ENCODE measurements at regions not wholly inside any gene's neighbourhood (a gene's known extent, or its start where the extent isn't known, plus 50 kb on each side); places are given as distances from the start of the nearest gene placed in this dataset.

DNA sequence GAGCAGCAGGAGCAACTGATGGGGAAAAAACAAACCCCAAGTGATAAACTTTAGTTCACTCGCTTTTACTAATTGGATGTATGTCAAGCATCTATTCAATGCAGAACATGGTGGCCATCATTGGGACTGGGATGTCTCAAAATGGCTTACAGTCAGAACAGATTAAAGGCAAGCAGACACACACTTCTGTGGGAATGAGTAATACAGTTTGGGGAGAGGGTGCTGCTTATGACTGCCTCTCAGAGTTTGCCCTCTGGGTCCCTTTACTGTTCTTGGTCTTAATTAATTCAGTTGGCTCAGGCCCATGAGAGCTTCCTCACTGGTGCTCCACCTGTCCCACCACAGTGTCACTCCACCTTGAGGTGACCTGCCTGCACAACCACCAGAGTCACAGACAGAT, 119.5 kb downstream of the TBX19 start:
- H3K4me1 ChIP-seq (ENCODE audit: insufficient read depth, low read length), result peaks cover 4% of the 10 kb centered on the region
- H3K27ac ChIP-seq (ENCODE audit: low read depth, low read length), result no peak overlapping the region
- no peak overlapping the region for H3K9ac ChIP-seq (ENCODE audit: low read length)
- H3K27me3 ChIP-seq (ENCODE audit: control insufficient read depth in 1 of 2, insufficient read depth in 2 of 2, low read length in 2 of 2), result no peaks in the 10 kb centered on the region
- no peak overlapping the region for H3K4me3 ChIP-seq (ENCODE audit: low read depth in 1 of 2, low read length in 2 of 2)
- H3K9me3 ChIP-seq (ENCODE audit: low read length), result no peaks in the 10 kb centered on the region
- no peaks in the 10 kb centered on the region for H3K36me3 ChIP-seq (ENCODE audit: insufficient read depth, low read length)

DNA sequence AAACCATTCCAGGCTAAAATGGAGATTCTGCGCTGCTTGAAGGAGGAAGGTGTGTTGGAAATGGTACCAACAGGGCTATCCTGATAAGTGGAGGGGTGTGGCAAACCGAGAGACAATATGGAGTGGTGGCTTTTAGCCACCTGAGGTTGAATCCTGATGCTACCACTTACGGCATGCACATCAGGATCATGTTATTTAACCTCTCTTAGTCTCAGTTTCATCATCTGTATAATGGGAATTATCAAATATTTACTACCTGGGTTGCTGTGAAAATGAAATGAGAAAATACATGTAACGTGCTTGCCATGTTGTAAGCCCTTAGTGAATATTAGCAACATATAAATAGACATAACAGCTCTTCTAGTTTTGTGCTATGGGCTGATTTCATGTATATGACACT, 117.1 kb downstream of the TBX19 start:
- Histone ChIP-seq H3K36me3 (ENCODE audit: insufficient read depth, low read length) (no peaks in the 10 kb centered on the region), H3K27ac (ENCODE audit: low read depth, low read length) (no peak overlapping the region)

DNA sequence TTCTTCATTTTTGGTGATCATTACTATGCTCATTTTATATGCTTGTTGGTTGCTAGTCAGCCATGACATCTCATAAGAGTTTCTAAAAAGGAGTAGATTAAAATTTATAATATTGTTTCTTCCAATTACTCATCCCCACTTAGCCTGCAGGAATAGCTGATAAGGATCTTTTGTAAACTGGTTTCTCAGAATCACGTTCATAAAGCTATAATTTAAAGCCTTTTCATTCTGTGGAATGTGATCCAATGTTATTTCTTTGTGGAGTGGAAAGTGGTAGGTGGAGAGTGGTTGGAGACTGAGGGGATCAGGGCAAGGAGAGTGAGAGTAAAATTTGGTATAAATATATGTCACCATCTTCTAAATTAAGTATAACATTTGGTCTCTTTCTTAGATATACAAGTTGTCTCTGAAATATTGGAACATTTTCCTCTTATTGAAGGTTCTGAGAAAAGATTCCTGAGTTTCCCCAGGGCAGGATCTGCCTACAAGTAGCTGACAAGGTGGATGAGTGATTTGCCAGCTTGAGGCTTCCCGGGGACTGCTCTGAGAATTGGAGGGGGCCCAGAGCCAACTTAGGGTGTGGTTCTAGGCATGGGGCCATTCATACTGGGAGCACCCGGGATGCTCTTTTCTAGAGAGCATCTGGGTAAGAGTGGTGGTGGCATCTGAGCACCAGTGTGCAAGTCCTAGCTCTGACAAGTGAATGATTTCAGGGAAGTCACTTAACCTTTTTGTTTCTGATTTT, 116.4 kb downstream of the TBX19 start:
- no peaks in the 10 kb centered on the region for H3K27me3 ChIP-seq (ENCODE audit: control insufficient read depth in 1 of 2, insufficient read depth in 2 of 2, low read length in 2 of 2)
- H3K4me1 ChIP-seq (ENCODE audit: insufficient read depth, low read length), result peaks cover 17% of the 10 kb centered on the region
- H3K9ac ChIP-seq (ENCODE audit: low read length), result no peak overlapping the region
- no peaks in the 10 kb centered on the region for H3K36me3 ChIP-seq (ENCODE audit: insufficient read depth, low read length)
- H3K4me3 ChIP-seq (ENCODE audit: low read depth in 1 of 2, low read length in 2 of 2), result no peak overlapping the region
- H3K9me3 ChIP-seq (ENCODE audit: low read length), result no peaks in the 10 kb centered on the region
- no peak overlapping the region for H3K27ac ChIP-seq (ENCODE audit: low read depth, low read length)

More for the DNA sequence above, 117.1 kb downstream of the TBX19 start:
- Histone ChIP-seq H3K4me3 (ENCODE audit: low read depth in 1 of 2, low read length in 2 of 2) (no peak overlapping the region), H3K9ac (ENCODE audit: low read length) (no peak overlapping the region), H3K27me3 (ENCODE audit: control insufficient read depth in 1 of 2, insufficient read depth in 2 of 2, low read length in 2 of 2) (no peaks in the 10 kb centered on the region), H3K9me3 (ENCODE audit: low read length) (no peaks in the 10 kb centered on the region), H3K4me1 (ENCODE audit: insufficient read depth, low read length) (peaks cover 10% of the 10 kb centered on the region)

DNA sequence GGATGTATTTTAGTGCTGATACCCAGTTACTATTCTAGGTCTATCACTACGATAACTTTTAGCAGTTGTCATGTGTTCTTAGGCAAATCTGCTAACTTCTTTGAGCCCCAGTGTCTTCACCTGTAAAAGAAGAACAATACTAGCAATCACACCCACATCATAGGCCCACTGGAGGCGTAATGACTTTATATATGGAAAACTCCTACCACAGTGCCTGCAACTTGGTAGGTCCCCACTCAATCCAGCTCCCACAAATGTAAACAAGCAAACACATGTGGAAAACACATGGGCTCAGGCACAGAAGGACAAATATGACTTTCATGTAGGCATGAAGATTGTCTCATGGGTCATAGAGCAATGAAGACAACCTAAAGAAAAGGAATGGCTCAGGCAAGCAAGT, 115.8 kb downstream of the TBX19 start:
- Histone ChIP-seq H3K9ac (ENCODE audit: low read length) (no peak overlapping the region), H3K9me3 (ENCODE audit: low read length) (no peaks in the 10 kb centered on the region), H3K27me3 (ENCODE audit: control insufficient read depth in 1 of 2, insufficient read depth in 2 of 2, low read length in 2 of 2) (no peaks in the 10 kb centered on the region), H3K27ac (ENCODE audit: low read depth, low read length) (no peak overlapping the region), H3K4me1 (ENCODE audit: insufficient read depth, low read length) (peaks cover 23% of the 10 kb centered on the region), H3K36me3 (ENCODE audit: insufficient read depth, low read length) (no peaks in the 10 kb centered on the region), H3K4me3 (ENCODE audit: low read depth in 1 of 2, low read length in 2 of 2) (no peak overlapping the region)

DNA sequence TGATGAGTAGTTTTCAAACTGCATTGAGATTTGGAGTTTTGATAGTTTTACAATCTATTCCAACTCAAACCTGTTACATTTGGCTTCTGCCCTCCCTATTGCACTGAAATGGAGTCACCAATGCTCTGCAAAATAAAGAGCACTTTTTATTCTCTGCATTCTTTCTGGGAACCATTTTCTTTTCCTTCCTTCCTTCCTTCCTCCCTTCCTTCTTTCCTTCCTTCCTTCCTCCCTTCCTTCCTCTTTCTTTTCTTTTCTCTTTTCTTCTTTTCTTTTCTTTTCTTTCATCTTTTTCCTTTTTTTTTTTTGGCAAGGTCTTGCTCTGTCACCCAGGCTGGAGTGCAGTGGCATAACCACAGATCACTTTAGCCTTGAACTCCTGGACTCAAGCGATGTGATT, 114.2 kb downstream of the TBX19 start:
- peaks cover 26% of the 10 kb centered on the region for H3K4me1 ChIP-seq (ENCODE audit: insufficient read depth, low read length)
- no peaks in the 10 kb centered on the region for H3K27me3 ChIP-seq (ENCODE audit: control insufficient read depth in 1 of 2, insufficient read depth in 2 of 2, low read length in 2 of 2)
- H3K4me3 ChIP-seq (ENCODE audit: low read depth in 1 of 2, low read length in 2 of 2), result no peak overlapping the region
- no peak overlapping the region for H3K27ac ChIP-seq (ENCODE audit: low read depth, low read length)
- H3K9me3 ChIP-seq (ENCODE audit: low read length), result no peaks in the 10 kb centered on the region
- no peak overlapping the region for H3K9ac ChIP-seq (ENCODE audit: low read length)
- no peaks in the 10 kb centered on the region for H3K36me3 ChIP-seq (ENCODE audit: insufficient read depth, low read length)

DNA sequence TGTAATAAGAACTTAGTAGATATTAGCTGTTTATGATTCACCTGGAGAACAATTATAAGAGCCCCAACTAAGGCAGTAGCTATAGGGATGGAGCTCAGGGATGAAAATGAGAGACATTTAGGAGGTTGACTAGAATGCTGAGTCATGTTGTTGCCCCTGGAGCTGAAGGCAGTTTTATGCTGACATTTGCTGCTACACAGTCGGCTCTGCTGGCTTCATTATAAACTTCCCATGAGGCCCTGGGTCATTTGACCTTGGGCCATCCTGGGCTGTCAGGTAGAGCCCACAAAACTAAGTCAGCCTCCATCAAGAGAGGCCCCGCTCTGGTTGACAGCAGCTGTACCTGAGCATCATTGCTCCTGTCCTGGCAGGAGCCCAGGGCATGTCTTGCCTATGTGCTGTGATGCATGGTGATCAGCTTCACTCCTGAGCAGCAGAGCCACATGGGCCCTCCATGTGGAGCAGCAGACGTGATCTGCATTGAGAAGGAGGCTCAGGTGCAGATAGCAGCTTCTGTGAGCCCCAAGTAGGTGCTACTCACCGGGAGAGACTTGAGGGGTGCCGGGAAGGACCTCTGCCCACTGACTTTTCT, 112.4 kb downstream of the TBX19 start:
- Histone ChIP-seq H3K27ac (ENCODE audit: low read depth, low read length) (peak overlapping the region; percentile 1), H3K9me3 (ENCODE audit: low read length) (no peaks in the 10 kb centered on the region), H3K4me1 (ENCODE audit: insufficient read depth, low read length) (peaks cover 29% of the 10 kb centered on the region), H3K36me3 (ENCODE audit: insufficient read depth, low read length) (no peaks in the 10 kb centered on the region), H3K27me3 (ENCODE audit: control insufficient read depth in 1 of 2, insufficient read depth in 2 of 2, low read length in 2 of 2) (no peaks in the 10 kb centered on the region), H3K9ac (ENCODE audit: low read length) (no peak overlapping the region), H3K4me3 (ENCODE audit: low read depth in 1 of 2, low read length in 2 of 2) (no peak overlapping the region)

DNA sequence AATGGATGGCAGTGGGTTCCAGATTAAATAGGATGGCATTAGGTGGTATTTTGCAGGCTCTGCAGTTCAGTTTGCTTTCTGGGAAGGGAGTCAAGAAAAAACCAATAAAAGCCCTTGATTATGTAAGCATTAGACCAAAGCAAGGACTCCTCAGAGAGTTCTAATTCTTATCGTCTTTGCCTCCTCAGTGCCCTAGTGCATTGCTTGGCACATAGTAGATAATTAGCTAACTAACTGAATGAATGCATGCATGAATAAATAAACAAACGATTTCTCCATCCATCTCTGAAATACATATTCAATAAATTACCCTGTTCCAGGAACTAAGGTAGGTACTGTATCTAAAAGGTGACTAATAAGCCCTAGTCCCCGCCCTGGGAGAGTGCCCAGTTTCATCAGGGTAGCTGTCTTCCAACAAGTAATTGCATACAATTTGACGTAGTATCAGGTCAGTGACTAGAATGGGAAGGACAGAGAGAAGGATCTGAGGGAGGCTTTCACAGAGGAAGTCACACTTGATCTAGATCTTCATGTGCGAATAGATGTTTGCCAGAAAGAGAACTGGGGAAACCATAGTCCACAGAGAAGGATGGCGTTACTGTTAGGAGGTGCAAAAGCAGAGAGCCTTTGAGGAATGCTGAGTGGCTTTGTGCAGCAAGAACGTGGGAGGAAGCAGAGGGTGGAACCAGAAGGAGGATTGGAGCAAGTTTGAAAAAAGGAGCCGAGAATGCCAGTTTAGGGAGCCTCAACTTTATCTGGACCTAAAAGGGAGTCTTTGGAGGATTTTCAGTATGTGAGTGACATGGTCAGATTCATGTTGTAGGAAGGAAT, 111.4 kb downstream of the TBX19 start:
- no peak overlapping the region for H3K4me3 ChIP-seq (ENCODE audit: low read depth in 1 of 2, low read length in 2 of 2)
- no peaks in the 10 kb centered on the region for H3K27me3 ChIP-seq (ENCODE audit: control insufficient read depth in 1 of 2, insufficient read depth in 2 of 2, low read length in 2 of 2)
- H3K4me1 ChIP-seq (ENCODE audit: insufficient read depth, low read length), result peaks cover 38% of the 10 kb centered on the region
- no peaks in the 10 kb centered on the region for H3K36me3 ChIP-seq (ENCODE audit: insufficient read depth, low read length)
- peak overlapping the region; percentile 10 for H3K27ac ChIP-seq (ENCODE audit: low read depth, low read length)
- H3K9ac ChIP-seq (ENCODE audit: low read length), result no peak overlapping the region
- H3K9me3 ChIP-seq (ENCODE audit: low read length), result no peaks in the 10 kb centered on the region

DNA sequence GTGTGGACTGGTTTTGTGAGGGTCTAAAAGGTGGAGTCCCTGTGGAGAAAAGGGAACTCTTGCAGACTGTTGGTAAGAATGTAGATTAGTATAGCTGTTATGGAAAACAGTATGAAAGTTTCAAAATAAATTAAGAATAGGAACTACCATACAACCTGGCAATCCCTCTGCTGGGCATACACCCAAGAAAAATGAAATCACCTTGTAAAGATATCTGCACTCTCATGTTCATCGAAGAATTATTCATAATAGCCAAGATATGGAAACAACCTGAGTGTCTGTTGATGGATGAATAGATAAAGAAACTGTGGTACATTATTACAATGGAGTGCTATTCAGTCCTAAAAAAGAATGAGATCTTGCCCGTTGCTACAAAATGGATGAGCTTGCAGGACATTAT, 109.6 kb downstream of the TBX19 start:
- Histone ChIP-seq H3K9me3 (ENCODE audit: low read length) (no peaks in the 10 kb centered on the region), H3K9ac (ENCODE audit: low read length) (no peak overlapping the region), H3K27ac (ENCODE audit: low read depth, low read length) (peak overlapping the region; percentile 12), H3K4me1 (ENCODE audit: insufficient read depth, low read length) (peaks cover 40% of the 10 kb centered on the region), H3K4me3 (ENCODE audit: low read depth in 1 of 2, low read length in 2 of 2) (no peak overlapping the region), H3K36me3 (ENCODE audit: insufficient read depth, low read length) (no peaks in the 10 kb centered on the region), H3K27me3 (ENCODE audit: control insufficient read depth in 1 of 2, insufficient read depth in 2 of 2, low read length in 2 of 2) (no peaks in the 10 kb centered on the region)

DNA sequence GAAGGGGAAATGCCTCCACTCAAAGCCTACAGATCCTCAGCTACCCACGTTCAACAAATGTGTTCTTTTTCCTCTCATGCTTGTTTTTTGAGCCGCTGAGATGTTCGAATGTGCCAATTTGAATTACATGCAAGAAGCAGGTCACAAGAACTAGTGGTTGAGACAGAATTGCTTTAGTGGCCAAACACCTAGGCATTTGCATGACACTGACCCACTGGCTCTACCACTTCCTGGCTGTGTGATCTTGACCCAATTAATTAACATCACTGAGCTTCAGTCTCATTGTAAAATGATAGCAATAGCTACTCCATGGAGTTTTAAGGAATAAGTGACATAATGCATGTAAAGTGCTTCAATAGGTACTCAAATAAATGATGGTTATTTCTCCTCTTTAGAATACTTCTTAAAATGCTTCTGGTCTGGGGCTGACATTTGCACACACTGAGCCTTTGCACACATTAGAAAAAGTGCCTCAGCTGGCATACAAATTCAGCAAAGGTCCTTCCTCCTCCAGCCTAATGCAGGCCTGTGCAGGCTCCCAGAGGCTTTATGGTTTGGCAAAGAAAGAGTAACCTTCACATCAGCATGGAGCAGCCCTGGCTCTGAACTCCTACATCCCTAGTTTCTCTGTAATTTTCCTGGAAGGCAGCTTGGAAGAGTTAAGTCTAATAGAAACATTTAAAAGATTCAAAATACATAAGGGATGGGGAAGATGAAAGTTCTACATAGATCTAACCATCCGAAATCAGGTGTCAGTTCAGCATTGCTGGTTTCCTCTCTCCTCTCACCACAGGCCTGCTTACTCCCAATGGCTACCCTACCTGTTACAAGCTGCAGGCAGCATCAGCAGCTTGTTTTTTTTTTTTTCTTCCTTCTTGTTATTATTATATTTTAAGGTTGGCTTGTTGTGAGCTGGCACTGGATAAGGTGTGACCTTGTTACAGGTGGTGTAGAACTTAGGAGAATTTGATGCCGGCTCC, 107.4 kb downstream of the TBX19 start:
- H3K36me3 ChIP-seq (ENCODE audit: insufficient read depth, low read length), result no peaks in the 10 kb centered on the region
- H3K9ac ChIP-seq (ENCODE audit: low read length), result no peak overlapping the region
- peak overlapping the region; percentile 12 for H3K27ac ChIP-seq (ENCODE audit: low read depth, low read length)

DNA sequence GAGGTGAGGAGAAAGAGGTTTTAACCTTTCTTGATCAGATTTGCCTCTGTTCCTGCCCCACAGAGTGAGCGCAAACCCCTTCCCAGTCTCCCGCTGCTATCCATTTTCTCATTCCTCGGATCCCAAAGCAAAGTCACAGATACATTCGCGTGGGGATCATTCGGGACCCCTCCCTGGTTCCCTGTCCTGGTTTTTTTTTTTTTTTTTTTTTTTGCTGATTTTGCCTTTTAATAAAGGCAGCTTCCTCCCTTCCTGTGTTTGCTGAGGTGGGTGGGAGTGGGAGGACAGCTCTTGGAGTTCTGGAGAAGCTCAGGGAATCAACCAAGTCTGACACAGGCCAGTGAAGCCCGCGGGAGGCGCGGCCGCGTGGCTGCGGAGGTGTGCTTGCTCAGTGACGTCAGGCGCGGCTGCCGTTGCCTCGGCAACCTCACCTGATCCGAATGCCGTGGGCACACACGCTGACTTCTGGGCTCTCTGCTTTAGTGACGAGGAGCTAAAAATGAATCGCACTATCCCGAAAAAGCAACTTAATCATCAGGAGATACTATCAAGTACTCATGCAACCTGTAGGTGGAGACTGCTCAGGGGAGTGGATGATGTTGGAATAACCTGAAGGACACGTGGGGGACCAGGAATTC, 106.4 kb downstream of the TBX19 start:
- Histone ChIP-seq H3K9ac (ENCODE audit: low read length) (no peak overlapping the region), H3K4me3 (ENCODE audit: low read depth in 1 of 2, low read length in 2 of 2) (no peak overlapping the region), H3K4me1 (ENCODE audit: insufficient read depth, low read length) (peaks cover 26% of the 10 kb centered on the region), H3K27ac (ENCODE audit: low read depth, low read length) (no peak overlapping the region), H3K36me3 (ENCODE audit: insufficient read depth, low read length) (no peaks in the 10 kb centered on the region), H3K27me3 (ENCODE audit: control insufficient read depth in 1 of 2, insufficient read depth in 2 of 2, low read length in 2 of 2) (no peaks in the 10 kb centered on the region), H3K9me3 (ENCODE audit: low read length) (no peaks in the 10 kb centered on the region)

More for the DNA sequence above, 107.4 kb downstream of the TBX19 start:
- Histone ChIP-seq H3K4me1 (ENCODE audit: insufficient read depth, low read length) (peaks cover 36% of the 10 kb centered on the region), H3K9me3 (ENCODE audit: low read length) (no peaks in the 10 kb centered on the region), H3K4me3 (ENCODE audit: low read depth in 1 of 2, low read length in 2 of 2) (no peak overlapping the region), H3K27me3 (ENCODE audit: control insufficient read depth in 1 of 2, insufficient read depth in 2 of 2, low read length in 2 of 2) (no peaks in the 10 kb centered on the region)

Measured in muscle layer of colon (tissue), 2 donors.